ENCODE measurements at regions not wholly inside any gene's neighbourhood (a gene's known extent, or its start where the extent isn't known, plus 50 kb on each side); places are given as distances from the start of the nearest gene placed in this dataset.
A peak's percentile ranks its signal among the peaks of the same experiment; 100 is the strongest.

- Histone ChIP-seq H4K20me1 (ENCODE audit: low read depth, low read length) (no peaks in the 10 kb centered on the region), H3K79me2 (ENCODE audit: insufficient read depth, low read length) (no peaks in the 10 kb centered on the region), H3K4me3 (ENCODE audit: insufficient read depth, low read length, poor library complexity, severe bottlenecking) (peak overlapping the region; percentile 12), H3F3A (ENCODE audit: insufficient read depth) (peaks cover 41% of the 10 kb centered on the region), H3K9me3 (ENCODE audit: insufficient read depth, low read length) (no peaks in the 10 kb centered on the region), H3K36me3 (ENCODE audit: low read length) (no peaks in the 10 kb centered on the region), H3K9ac (ENCODE audit: low read length) (peak overlapping the region; percentile 44), H3K9me2 (replicated peaks; ENCODE audit: insufficient read depth, low read length) (no peaks in the 10 kb centered on the region), H2AFZ (ENCODE audit: low read depth, low read length, severe bottlenecking) (peak overlapping the region; percentile 65), H3K27me3 (ENCODE audit: low read length) (no peaks in the 10 kb centered on the region), H3K27ac (ENCODE audit: low read depth, low read length) (peak overlapping the region; percentile 81), H3K4me2 (ENCODE audit: low read depth, low read length, poor library complexity, severe bottlenecking) (peak overlapping the region; percentile 66)
- TF ChIP-seq EZH2phosphoT487 (conservative IDR thresholded peaks at IDR 0.05; ENCODE audit: low read length) (no peak), CTCF (IDR thresholded peaks at IDR 0.05; ENCODE audit: insufficient read depth, low read length, poor library complexity, severe bottlenecking) (peak; percentile 10)
These were observed 234.9 kb downstream of the BCL11A start for GRCh38 chr2:60318544-60318943.

GRCh38 chr2:60317844-60318243 lies 235.6 kb downstream of the BCL11A start:
- no peaks in the 10 kb centered on the region for H3K9me2 ChIP-seq (replicated peaks; ENCODE audit: insufficient read depth, low read length)
- H3F3A ChIP-seq (ENCODE audit: insufficient read depth) = peaks cover 41% of the 10 kb centered on the region
- H3K36me3 ChIP-seq (ENCODE audit: low read length) = no peaks in the 10 kb centered on the region
- no peaks in the 10 kb centered on the region for H3K27me3 ChIP-seq (ENCODE audit: low read length)
- H3K4me3 ChIP-seq (ENCODE audit: insufficient read depth, low read length, poor library complexity, severe bottlenecking) = peak overlapping the region; percentile 29
- H2AFZ ChIP-seq (ENCODE audit: low read depth, low read length, severe bottlenecking) = peak overlapping the region; percentile 65
- H3K4me2 ChIP-seq (ENCODE audit: low read depth, low read length, poor library complexity, severe bottlenecking) = peak overlapping the region; percentile 66
- TF ChIP-seq CTCF (IDR thresholded peaks at IDR 0.05; ENCODE audit: insufficient read depth, low read length, poor library complexity, severe bottlenecking) (no peak), EZH2phosphoT487 (conservative IDR thresholded peaks at IDR 0.05; ENCODE audit: low read length) (no peak)
- peak overlapping the region; percentile 44 for H3K9ac ChIP-seq (ENCODE audit: low read length)
- no peaks in the 10 kb centered on the region for H3K9me3 ChIP-seq (ENCODE audit: insufficient read depth, low read length)
- H3K79me2 ChIP-seq (ENCODE audit: insufficient read depth, low read length) = no peaks in the 10 kb centered on the region
- H3K27ac ChIP-seq (ENCODE audit: low read depth, low read length) = peak overlapping the region; percentile 81
- no peaks in the 10 kb centered on the region for H4K20me1 ChIP-seq (ENCODE audit: low read depth, low read length)

- H3K27me3 ChIP-seq (ENCODE audit: low read length) = no peaks in the 10 kb centered on the region
- no peak for TF ChIP-seq EZH2phosphoT487 (conservative IDR thresholded peaks at IDR 0.05; ENCODE audit: low read length)
- no peak for TF ChIP-seq CTCF (IDR thresholded peaks at IDR 0.05; ENCODE audit: insufficient read depth, low read length, poor library complexity, severe bottlenecking)
- peak overlapping the region; percentile 37 for H2AFZ ChIP-seq (ENCODE audit: low read depth, low read length, severe bottlenecking)
These were observed 236.4 kb downstream of the BCL11A start for GRCh38 chr2:60317034-60317386.

More at GRCh38 chr2:60317034-60317386, 236.4 kb downstream of the BCL11A start:
- Histone ChIP-seq H3K27ac (ENCODE audit: low read depth, low read length) (peak overlapping the region; percentile 81), H3K9ac (ENCODE audit: low read length) (peak overlapping the region; percentile 44), H3F3A (ENCODE audit: insufficient read depth) (peaks cover 43% of the 10 kb centered on the region), H3K4me3 (ENCODE audit: insufficient read depth, low read length, poor library complexity, severe bottlenecking) (peak overlapping the region; percentile 29), H3K36me3 (ENCODE audit: low read length) (no peaks in the 10 kb centered on the region), H3K79me2 (ENCODE audit: insufficient read depth, low read length) (no peaks in the 10 kb centered on the region), H3K4me2 (ENCODE audit: low read depth, low read length, poor library complexity, severe bottlenecking) (peak overlapping the region; percentile 66), H4K20me1 (ENCODE audit: low read depth, low read length) (no peaks in the 10 kb centered on the region), H3K9me3 (ENCODE audit: insufficient read depth, low read length) (no peaks in the 10 kb centered on the region), H3K9me2 (replicated peaks; ENCODE audit: insufficient read depth, low read length) (no peaks in the 10 kb centered on the region)
